OCI-LY1 (cell line): ENCODE measurements at regions not wholly inside any gene's neighbourhood (a gene's known extent, or its start where the extent isn't known, plus 50 kb on each side); places are given as distances from the start of the nearest gene placed in this dataset.

Experiments
- EZH2 ChIP-seq: fragments of 200-600 bp; sonication (generic), shearing (Covaris generic); IDR thresholded peaks from 2 replicates; pipeline ENCODE4 v1.8.0; 2017; ENCODE audit warnings: borderline replicate concordance, mixed run types, mild to moderate bottlenecking, antibody characterized with exemption, low read length, moderate library complexity, mixed read lengths
- TF ChIP-seq, protein P1 (sequence below): fragments of 200-600 bp; sonication (generic), shearing (Covaris generic); IDR thresholded peaks from 2 replicates; pipeline ENCODE4 v1.5.1; 2017; ENCODE audit warnings: mild to moderate bottlenecking, antibody characterized with exemption, low read length, moderate library complexity, mixed read lengths

DNA sequence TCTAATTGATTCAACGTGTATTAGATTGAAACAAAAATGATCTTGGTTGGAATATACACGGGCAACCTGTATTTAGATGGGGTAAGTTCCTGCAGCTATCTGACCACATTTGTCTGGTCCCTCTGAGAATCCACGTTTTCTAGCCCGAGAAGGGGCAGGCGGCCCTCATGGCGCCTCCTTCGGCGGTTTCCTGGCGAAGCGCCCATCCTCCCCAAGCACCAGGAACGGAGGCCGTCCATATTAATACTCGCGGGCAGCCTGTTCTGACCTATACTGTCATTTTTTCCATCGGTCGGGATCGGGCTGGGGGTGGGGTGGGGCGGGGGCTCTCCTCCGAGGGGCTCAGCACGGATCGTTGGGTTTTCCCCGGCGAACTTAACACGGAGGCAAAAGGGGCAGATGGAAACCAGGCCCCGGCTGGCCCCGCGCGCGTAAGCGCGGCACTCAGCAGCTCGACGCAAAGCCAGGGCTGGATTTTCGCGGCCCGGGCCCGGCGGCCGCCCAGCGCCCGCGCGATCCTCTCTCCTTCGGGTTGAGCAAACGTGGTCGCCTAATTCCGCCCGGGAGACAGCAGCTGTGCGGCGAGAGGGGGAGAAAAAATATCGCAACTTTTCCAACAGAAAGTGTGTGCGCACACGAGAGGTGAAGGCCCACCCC, 77.2 kb upstream of the BCOR start:
- TF ChIP-seq, protein P1, sequence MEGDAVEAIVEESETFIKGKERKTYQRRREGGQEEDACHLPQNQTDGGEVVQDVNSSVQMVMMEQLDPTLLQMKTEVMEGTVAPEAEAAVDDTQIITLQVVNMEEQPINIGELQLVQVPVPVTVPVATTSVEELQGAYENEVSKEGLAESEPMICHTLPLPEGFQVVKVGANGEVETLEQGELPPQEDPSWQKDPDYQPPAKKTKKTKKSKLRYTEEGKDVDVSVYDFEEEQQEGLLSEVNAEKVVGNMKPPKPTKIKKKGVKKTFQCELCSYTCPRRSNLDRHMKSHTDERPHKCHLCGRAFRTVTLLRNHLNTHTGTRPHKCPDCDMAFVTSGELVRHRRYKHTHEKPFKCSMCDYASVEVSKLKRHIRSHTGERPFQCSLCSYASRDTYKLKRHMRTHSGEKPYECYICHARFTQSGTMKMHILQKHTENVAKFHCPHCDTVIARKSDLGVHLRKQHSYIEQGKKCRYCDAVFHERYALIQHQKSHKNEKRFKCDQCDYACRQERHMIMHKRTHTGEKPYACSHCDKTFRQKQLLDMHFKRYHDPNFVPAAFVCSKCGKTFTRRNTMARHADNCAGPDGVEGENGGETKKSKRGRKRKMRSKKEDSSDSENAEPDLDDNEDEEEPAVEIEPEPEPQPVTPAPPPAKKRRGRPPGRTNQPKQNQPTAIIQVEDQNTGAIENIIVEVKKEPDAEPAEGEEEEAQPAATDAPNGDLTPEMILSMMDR, result no peak
- TF ChIP-seq EZH2, result no peak
